ENCODE measurements at regions not wholly inside any gene's neighbourhood (a gene's known extent, or its start where the extent isn't known, plus 50 kb on each side); places are given as distances from the start of the nearest gene placed in this dataset.
"Not testable (repeated sequence)": the region's sequence is repeated elsewhere in the genome, so short reads cannot be mapped to it uniquely, and the experiment has no call there.

- not testable (repeated sequence) for H3K36me3 ChIP-seq (ENCODE audit: control insufficient read depth in 4 of 4, insufficient read depth in 3 of 4, low read depth in 1 of 4, low read length in 3 of 4); H3K27me3 ChIP-seq (ENCODE audit: control insufficient read depth in 4 of 4, insufficient read depth in 4 of 4, low read length in 3 of 4); H3K4me3 ChIP-seq (ENCODE audit: low read depth in 1 of 3, low read length in 3 of 3); H3K9ac ChIP-seq (ENCODE audit: low read depth in 1 of 2, low read length in 2 of 2); H3K4me1 ChIP-seq (ENCODE audit: control insufficient read depth in 4 of 4, insufficient read depth in 4 of 4, low read length in 3 of 4); H3K9me3 ChIP-seq (ENCODE audit: control insufficient read depth in 4 of 4, low read length in 3 of 4); H3K27ac ChIP-seq (ENCODE audit: low read depth in 1 of 2, low read length in 2 of 2); DNase-seq (ENCODE audit: low spot score)
- WGBS = 4% methylated on average over 23 of the region's 25 CpGs
These were observed 303.3 kb upstream of the DPP6 start for GRCh38 chr7:153748885-153749284.

GRCh38 chr7:153765869-153766268, 286.3 kb upstream of the DPP6 start:
- not testable (repeated sequence) for H3K9me3 ChIP-seq (ENCODE audit: control insufficient read depth in 4 of 4, low read length in 3 of 4); H3K36me3 ChIP-seq (ENCODE audit: control insufficient read depth in 4 of 4, insufficient read depth in 3 of 4, low read depth in 1 of 4, low read length in 3 of 4); DNase-seq (ENCODE audit: low spot score); H3K4me1 ChIP-seq (ENCODE audit: control insufficient read depth in 4 of 4, insufficient read depth in 4 of 4, low read length in 3 of 4); H3K9ac ChIP-seq (ENCODE audit: low read depth in 1 of 2, low read length in 2 of 2); H3K27me3 ChIP-seq (ENCODE audit: control insufficient read depth in 4 of 4, insufficient read depth in 4 of 4, low read length in 3 of 4); H3K4me3 ChIP-seq (ENCODE audit: low read depth in 1 of 3, low read length in 3 of 3); H3K27ac ChIP-seq (ENCODE audit: low read depth in 1 of 2, low read length in 2 of 2)
- WGBS = 88% methylated on average over 3 of the region's 3 CpGs

- not testable (repeated sequence) for H3K27me3 ChIP-seq (ENCODE audit: control insufficient read depth in 4 of 4, insufficient read depth in 4 of 4, low read length in 3 of 4); H3K9ac ChIP-seq (ENCODE audit: low read depth in 1 of 2, low read length in 2 of 2); H3K36me3 ChIP-seq (ENCODE audit: control insufficient read depth in 4 of 4, insufficient read depth in 3 of 4, low read depth in 1 of 4, low read length in 3 of 4); H3K4me1 ChIP-seq (ENCODE audit: control insufficient read depth in 4 of 4, insufficient read depth in 4 of 4, low read length in 3 of 4); H3K9me3 ChIP-seq (ENCODE audit: control insufficient read depth in 4 of 4, low read length in 3 of 4); H3K27ac ChIP-seq (ENCODE audit: low read depth in 1 of 2, low read length in 2 of 2); DNase-seq (ENCODE audit: low spot score); H3K4me3 ChIP-seq (ENCODE audit: low read depth in 1 of 3, low read length in 3 of 3)
- WGBS = 66% methylated on average over 1 of the region's 1 CpG
These were observed 285.3 kb upstream of the DPP6 start for GRCh38 chr7:153766926-153767325.

GRCh38 chr7:153772966-153773365, 279.2 kb upstream of the DPP6 start:
- Histone ChIP-seq H3K27ac (ENCODE audit: low read depth in 1 of 2, low read length in 2 of 2) (no peak overlapping the region), H3K9me3 (ENCODE audit: control insufficient read depth in 4 of 4, low read length in 3 of 4) (no peaks in the 10 kb centered on the region), H3K9ac (ENCODE audit: low read depth in 1 of 2, low read length in 2 of 2) (no peak overlapping the region), H3K4me1 (ENCODE audit: control insufficient read depth in 4 of 4, insufficient read depth in 4 of 4, low read length in 3 of 4) (no peaks in the 10 kb centered on the region), H3K27me3 (ENCODE audit: control insufficient read depth in 4 of 4, insufficient read depth in 4 of 4, low read length in 3 of 4) (no peaks in the 10 kb centered on the region), H3K4me3 (ENCODE audit: low read depth in 1 of 3, low read length in 3 of 3) (no peak overlapping the region), H3K36me3 (ENCODE audit: control insufficient read depth in 4 of 4, insufficient read depth in 3 of 4, low read depth in 1 of 4, low read length in 3 of 4) (no peaks in the 10 kb centered on the region)
- TF ChIP-seq MAX (IDR thresholded peaks at IDR 0.05) (no peak), TAF1 (conservative IDR thresholded peaks at IDR 0.05) (no peak), YY1 (IDR thresholded peaks at IDR 0.05) (no peak)
- 64% methylated on average over 3 of the region's 3 CpGs for WGBS
- no peak for DNase-seq (ENCODE audit: low spot score)

- H3K36me3 ChIP-seq (ENCODE audit: control insufficient read depth in 4 of 4, insufficient read depth in 3 of 4, low read depth in 1 of 4, low read length in 3 of 4); H3K9ac ChIP-seq (ENCODE audit: low read depth in 1 of 2, low read length in 2 of 2); H3K9me3 ChIP-seq (ENCODE audit: control insufficient read depth in 4 of 4, low read length in 3 of 4); H3K27ac ChIP-seq (ENCODE audit: low read depth in 1 of 2, low read length in 2 of 2); H3K27me3 ChIP-seq (ENCODE audit: control insufficient read depth in 4 of 4, insufficient read depth in 4 of 4, low read length in 3 of 4); H3K4me1 ChIP-seq (ENCODE audit: control insufficient read depth in 4 of 4, insufficient read depth in 4 of 4, low read length in 3 of 4); DNase-seq (ENCODE audit: low spot score); H3K4me3 ChIP-seq (ENCODE audit: low read depth in 1 of 3, low read length in 3 of 3): not testable (repeated sequence)
These were observed 275.3 kb upstream of the DPP6 start for GRCh38 chr7:153776940-153777339.

- not testable (repeated sequence) for H3K27me3 ChIP-seq (ENCODE audit: control insufficient read depth in 4 of 4, insufficient read depth in 4 of 4, low read length in 3 of 4); H3K9ac ChIP-seq (ENCODE audit: low read depth in 1 of 2, low read length in 2 of 2); H3K4me1 ChIP-seq (ENCODE audit: control insufficient read depth in 4 of 4, insufficient read depth in 4 of 4, low read length in 3 of 4); H3K4me3 ChIP-seq (ENCODE audit: low read depth in 1 of 3, low read length in 3 of 3); DNase-seq (ENCODE audit: low spot score); H3K27ac ChIP-seq (ENCODE audit: low read depth in 1 of 2, low read length in 2 of 2); H3K36me3 ChIP-seq (ENCODE audit: control insufficient read depth in 4 of 4, insufficient read depth in 3 of 4, low read depth in 1 of 4, low read length in 3 of 4); H3K9me3 ChIP-seq (ENCODE audit: control insufficient read depth in 4 of 4, low read length in 3 of 4)
These were observed 254.8 kb upstream of the DPP6 start for GRCh38 chr7:153797363-153797762.

All from liver (tissue), 7 donors.